ENCODE measurements at regions not wholly inside any gene's neighbourhood (a gene's known extent, or its start where the extent isn't known, plus 50 kb on each side); places are given as distances from the start of the nearest gene placed in this dataset.

DNA sequence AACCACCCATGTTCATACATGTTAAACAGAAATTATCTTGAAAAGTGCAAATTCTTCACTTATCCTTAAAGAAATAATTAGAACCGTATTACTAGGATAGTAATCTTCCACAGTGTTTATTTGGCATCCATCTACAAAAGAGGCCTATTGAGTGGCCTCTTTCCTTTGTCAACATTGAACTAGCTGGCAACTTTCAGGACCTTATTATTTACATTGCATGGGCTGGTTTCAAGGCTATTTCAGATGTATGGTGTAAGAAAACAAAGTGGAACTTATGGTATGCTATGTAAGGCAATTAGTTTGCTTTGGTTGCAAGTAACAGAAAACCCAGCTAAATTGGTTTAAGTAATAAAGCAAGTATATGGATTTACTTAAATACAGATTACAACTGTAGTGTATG, 324.6 kb downstream of the RBM43 start:
- Mint-ChIP-seq H3K27ac (no peak overlapping the region), H3K4me3 (no peak overlapping the region), H3K36me3 (ENCODE audit: low read depth) (no peaks in the 10 kb centered on the region), H3K9me3 (no peaks in the 10 kb centered on the region), H3K4me1 (ENCODE audit: low read depth) (no peaks in the 10 kb centered on the region), H3K27me3 (peaks cover 1% of the 10 kb centered on the region)
- DNase-seq, result no peak
- POLR2A ChIA-PET, result no interaction called here
- TF ChIP-seq, protein P1, sequence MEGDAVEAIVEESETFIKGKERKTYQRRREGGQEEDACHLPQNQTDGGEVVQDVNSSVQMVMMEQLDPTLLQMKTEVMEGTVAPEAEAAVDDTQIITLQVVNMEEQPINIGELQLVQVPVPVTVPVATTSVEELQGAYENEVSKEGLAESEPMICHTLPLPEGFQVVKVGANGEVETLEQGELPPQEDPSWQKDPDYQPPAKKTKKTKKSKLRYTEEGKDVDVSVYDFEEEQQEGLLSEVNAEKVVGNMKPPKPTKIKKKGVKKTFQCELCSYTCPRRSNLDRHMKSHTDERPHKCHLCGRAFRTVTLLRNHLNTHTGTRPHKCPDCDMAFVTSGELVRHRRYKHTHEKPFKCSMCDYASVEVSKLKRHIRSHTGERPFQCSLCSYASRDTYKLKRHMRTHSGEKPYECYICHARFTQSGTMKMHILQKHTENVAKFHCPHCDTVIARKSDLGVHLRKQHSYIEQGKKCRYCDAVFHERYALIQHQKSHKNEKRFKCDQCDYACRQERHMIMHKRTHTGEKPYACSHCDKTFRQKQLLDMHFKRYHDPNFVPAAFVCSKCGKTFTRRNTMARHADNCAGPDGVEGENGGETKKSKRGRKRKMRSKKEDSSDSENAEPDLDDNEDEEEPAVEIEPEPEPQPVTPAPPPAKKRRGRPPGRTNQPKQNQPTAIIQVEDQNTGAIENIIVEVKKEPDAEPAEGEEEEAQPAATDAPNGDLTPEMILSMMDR (IDR thresholded peaks at IDR 0.05), result no peak
- no peak for ATAC-seq
- CTCF ChIA-PET, result interaction anchor here (0.8 kb wide), 1 partner anchor 191 kb away, joined by 3 read pairs; no protein-coding TSS in a partner anchor
- intact Hi-C loops (cut with micrococcal nuclease), result no loop called here

DNA sequence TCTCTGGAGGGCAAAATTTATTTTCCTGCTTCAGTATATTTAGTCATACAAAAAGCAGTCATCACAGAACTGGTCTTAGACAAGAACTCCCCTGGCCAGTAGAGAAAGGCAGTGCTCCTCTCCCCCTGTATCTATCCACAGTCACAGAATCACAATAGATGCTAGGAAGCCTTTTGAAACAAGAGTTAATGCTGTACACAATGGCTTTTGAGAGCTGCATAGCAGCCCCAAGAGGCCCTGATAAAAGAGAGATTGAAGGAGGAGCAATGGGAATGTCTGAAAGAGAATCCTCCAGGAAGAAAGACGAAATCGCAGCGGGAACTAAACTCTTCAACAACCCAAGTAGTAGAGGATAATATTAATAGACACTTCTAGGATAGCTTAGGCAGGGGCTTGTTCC, 330.2 kb downstream of the RBM43 start:
- DNase-seq (no peak), ATAC-seq (no peak)
- H3K36me3 Mint-ChIP-seq (ENCODE audit: low read depth), result no peaks in the 10 kb centered on the region
- no peak overlapping the region for H3K27ac Mint-ChIP-seq
- TF ChIP-seq, protein P1 (IDR thresholded peaks at IDR 0.05), result no peak
- intact Hi-C loops (cut with micrococcal nuclease), result no loop called here
- H3K4me1 Mint-ChIP-seq (ENCODE audit: low read depth), result no peaks in the 10 kb centered on the region
- no peak overlapping the region for H3K4me3 Mint-ChIP-seq
- POLR2A ChIA-PET, result no interaction called here
- peaks cover 1% of the 10 kb centered on the region for H3K27me3 Mint-ChIP-seq
- CTCF ChIA-PET, result interaction anchor here (1.2 kb wide), 1 partner anchor 19 kb away, joined by 3 read pairs; no protein-coding TSS in a partner anchor
- no peaks in the 10 kb centered on the region for H3K9me3 Mint-ChIP-seq

DNA sequence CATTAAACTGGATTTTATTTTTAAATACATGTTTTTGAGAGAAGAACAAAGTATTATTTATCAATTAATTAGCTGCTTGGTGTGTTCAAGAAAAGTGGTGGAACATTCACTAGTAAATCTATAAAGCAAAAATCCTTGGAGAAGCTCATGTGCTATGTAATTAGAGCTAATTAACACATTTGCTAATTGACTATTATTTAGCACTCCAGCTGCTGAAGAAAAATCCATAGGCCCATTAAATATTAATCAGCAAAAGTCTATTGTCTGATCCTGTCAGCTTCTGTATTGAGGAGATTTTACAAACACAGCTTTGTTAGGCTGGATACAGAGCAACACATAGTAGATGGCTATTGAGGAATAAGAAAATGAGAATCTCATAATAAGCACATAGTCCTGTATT, 336.1 kb downstream of the RBM43 start:
- ATAC-seq, result no peak
- Mint-ChIP-seq H3K4me1 (ENCODE audit: low read depth) (no peaks in the 10 kb centered on the region), H3K36me3 (ENCODE audit: low read depth) (no peaks in the 10 kb centered on the region), H3K27ac (no peak overlapping the region), H3K4me3 (no peak overlapping the region), H3K9me3 (no peaks in the 10 kb centered on the region), H3K27me3 (no peaks in the 10 kb centered on the region)
- DNase-seq, result no peak
- intact Hi-C loops (cut with micrococcal nuclease), result no loop called here
- ChIA-PET CTCF (no interaction called here), POLR2A (no interaction called here)
- TF ChIP-seq, protein P1 (IDR thresholded peaks at IDR 0.05), result no peak

DNA sequence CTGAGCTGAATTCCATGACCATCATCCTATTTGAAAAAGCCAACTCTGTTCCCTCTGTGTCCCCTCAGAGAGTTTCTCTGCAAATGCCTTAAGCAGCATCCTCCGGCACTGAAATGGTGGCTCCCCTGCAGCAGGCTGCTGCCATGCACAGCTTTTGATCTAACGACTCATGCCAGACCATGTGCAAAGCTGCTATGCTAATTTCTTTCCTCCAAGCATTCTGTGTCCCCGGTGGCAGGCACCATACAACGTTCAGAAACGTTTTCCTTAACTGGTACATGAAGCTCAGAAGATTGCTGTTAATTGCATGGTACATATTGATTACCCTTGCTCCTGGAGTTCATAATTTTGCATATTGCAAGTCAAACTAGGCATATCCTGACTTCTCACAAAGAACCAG, 336.8 kb downstream of the RBM43 start:
- TF ChIP-seq, protein P1 (IDR thresholded peaks at IDR 0.05), result no peak
- intact Hi-C loops (cut with micrococcal nuclease), result no loop called here
- no peaks in the 10 kb centered on the region for H3K27me3 Mint-ChIP-seq
- no peaks in the 10 kb centered on the region for H3K4me1 Mint-ChIP-seq (ENCODE audit: low read depth)
- DNase-seq (no peak), ATAC-seq (no peak)
- CTCF ChIA-PET, result no interaction called here
- no peak overlapping the region for H3K27ac Mint-ChIP-seq
- no peak overlapping the region for H3K4me3 Mint-ChIP-seq
- no peaks in the 10 kb centered on the region for H3K36me3 Mint-ChIP-seq (ENCODE audit: low read depth)
- POLR2A ChIA-PET, result no interaction called here
- H3K9me3 Mint-ChIP-seq, result no peaks in the 10 kb centered on the region

DNA sequence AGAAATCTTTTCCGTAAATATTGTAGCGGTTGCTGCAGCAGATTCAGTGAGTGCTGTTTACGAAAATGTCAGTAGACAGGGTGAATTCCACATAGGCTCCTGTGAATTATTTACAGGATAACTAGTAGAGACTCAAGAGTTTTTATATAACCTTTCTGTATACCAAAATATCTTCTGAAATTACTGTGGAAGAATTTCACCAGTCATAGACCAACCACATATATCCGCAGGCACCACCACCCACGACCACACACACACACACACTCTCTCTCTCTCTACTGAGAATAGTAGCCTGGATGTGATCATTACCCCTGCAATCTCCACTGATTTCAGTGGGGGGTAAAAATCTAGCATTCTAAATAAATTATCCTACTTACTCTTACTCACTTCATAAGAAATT, 341.8 kb downstream of the RBM43 start:
- DNase-seq (no peak), ATAC-seq (no peak)
- no peaks in the 10 kb centered on the region for H3K4me1 Mint-ChIP-seq (ENCODE audit: low read depth)
- TF ChIP-seq, protein P1 (IDR thresholded peaks at IDR 0.05), result no peak
- no peak overlapping the region for H3K27ac Mint-ChIP-seq
- H3K4me3 Mint-ChIP-seq, result no peak overlapping the region
- no peaks in the 10 kb centered on the region for H3K36me3 Mint-ChIP-seq (ENCODE audit: low read depth)
- intact Hi-C loops (cut with micrococcal nuclease), result no loop called here
- H3K9me3 Mint-ChIP-seq, result no peaks in the 10 kb centered on the region
- H3K27me3 Mint-ChIP-seq, result no peaks in the 10 kb centered on the region
- POLR2A ChIA-PET, result no interaction called here
- CTCF ChIA-PET, result no interaction called here
